H9 (cell line): ENCODE measurements at regions not wholly inside any gene's neighbourhood (a gene's known extent, or its start where the extent isn't known, plus 50 kb on each side); places are given as distances from the start of the nearest gene placed in this dataset.

Experiments
- DNase-seq: peaks from one replicate; pipeline ENCODE4 v3.0.0-alpha.2; 2017
- H2AFZ ChIP-seq: one replicate; pipeline ENCODE4 v1.6.1; 2013; ENCODE audit warnings: mild to moderate bottlenecking, low read length, control low read depth, moderate library complexity
- H2AK5ac ChIP-seq: 2 replicates; pipeline ENCODE4 v1.6.1; 2013; ENCODE audit warnings: low read length, control low read depth, mixed read lengths; ENCODE audit not compliant: insufficient read length
- H2BK120ac ChIP-seq: one replicate; pipeline ENCODE4 v1.6.1; 2013; ENCODE audit warnings: low read depth, mild to moderate bottlenecking, low read length, control low read depth, inconsistent platforms; ENCODE audit not compliant: poor library complexity, severe bottlenecking
- H2BK12ac ChIP-seq: 2 replicates; pipeline ENCODE4 v1.6.1; 2013; ENCODE audit warnings: low read length, control low read depth, mixed read lengths, low read depth; ENCODE audit not compliant: insufficient read length
- H2BK15ac ChIP-seq: 2 replicates; pipeline ENCODE4 v1.6.1; 2013; ENCODE audit warnings: low read depth, low read length, control low read depth
- H2BK20ac ChIP-seq: one replicate; pipeline ENCODE4 v1.6.1; 2013; ENCODE audit warnings: low read depth, mild to moderate bottlenecking, low read length, control low read depth, inconsistent platforms; ENCODE audit not compliant: poor library complexity, severe bottlenecking
- H2BK5ac ChIP-seq: 2 replicates; pipeline ENCODE4 v1.6.1; 2013; ENCODE audit warnings: low read length, control low read depth, mixed read lengths; ENCODE audit not compliant: insufficient read length
- H3K14ac ChIP-seq: 2 replicates; pipeline ENCODE4 v1.6.1; 2013; ENCODE audit warnings: low read length, control low read depth; ENCODE audit not compliant: insufficient read depth
- H3K18ac ChIP-seq: 2 replicates; pipeline ENCODE4 v1.6.1; 2013; ENCODE audit warnings: low read depth, mild to moderate bottlenecking, mixed read lengths, low read length, control low read depth; ENCODE audit not compliant: insufficient read length
- H3K23ac ChIP-seq: 2 replicates; pipeline ENCODE4 v1.6.1; 2013; ENCODE audit warnings: low read length, control low read depth, mixed read lengths, low read depth; ENCODE audit not compliant: insufficient read length
- H3K23me2 ChIP-seq: 2 replicates; pipeline ENCODE4 v1.6.1; 2013; ENCODE audit warnings: low read depth, mild to moderate bottlenecking, mixed read lengths, low read length, control low read depth; ENCODE audit not compliant: insufficient read length, poor library complexity, severe bottlenecking
- H3K27ac ChIP-seq: 2 replicates; pipeline ENCODE4 v1.5.1; 2013; ENCODE audit warnings: low read length, control low read depth, mixed read lengths, low read depth; ENCODE audit not compliant: insufficient read length
- H3K27me3 ChIP-seq: 2 replicates; pipeline ENCODE4 v1.6.1; 2013; ENCODE audit warnings: low read length, control low read depth, inconsistent platforms; ENCODE audit not compliant: insufficient read depth
- H3K4ac ChIP-seq: 2 replicates; pipeline ENCODE4 v1.6.1; 2013; ENCODE audit warnings: low read depth, mild to moderate bottlenecking, control low read depth, inconsistent platforms, low read length, moderate library complexity
- H3K4me1 ChIP-seq: 2 replicates; pipeline ENCODE4 v1.6.1; 2013; ENCODE audit warnings: low read length, control low read depth, inconsistent platforms; ENCODE audit not compliant: insufficient read depth
- H3K4me2 ChIP-seq: 2 replicates; pipeline ENCODE4 v1.6.1; 2013; ENCODE audit warnings: low read length, control low read depth, mixed read lengths; ENCODE audit not compliant: insufficient read length, insufficient read depth
- H3K56ac ChIP-seq: 2 replicates; pipeline ENCODE4 v1.6.1; 2013; ENCODE audit warnings: low read depth, mild to moderate bottlenecking, mixed read lengths, low read length, control low read depth; ENCODE audit not compliant: insufficient read length
- H3K79me1 ChIP-seq: 2 replicates; pipeline ENCODE4 v1.6.1; 2013; ENCODE audit warnings: low read depth, mild to moderate bottlenecking, moderate library complexity, low read length, control low read depth, inconsistent platforms; ENCODE audit not compliant: insufficient read depth, poor library complexity, severe bottlenecking
- H3K79me2 ChIP-seq: 2 replicates; pipeline ENCODE4 v1.6.1; 2013; ENCODE audit warnings: low read length, control low read depth, inconsistent platforms; ENCODE audit not compliant: insufficient read depth
- H3K9ac ChIP-seq: 2 replicates; pipeline ENCODE4 v1.6.1; 2013; ENCODE audit warnings: low read length, control low read depth, mixed read lengths; ENCODE audit not compliant: insufficient read length; ENCODE audit errors: extremely low read depth
- H3K9me3 ChIP-seq: one replicate; pipeline ENCODE4 v1.6.1; 2013; ENCODE audit warnings: low read depth, low read length, inconsistent platforms; ENCODE audit not compliant: control insufficient read depth
- H3T11ph ChIP-seq: one replicate; pipeline ENCODE4 v1.6.1; 2013; ENCODE audit warnings: mild to moderate bottlenecking, low read length, control low read depth, inconsistent platforms
- H4K20me1 ChIP-seq: one replicate; pipeline ENCODE4 v1.6.1; 2013; ENCODE audit not compliant: control insufficient read depth, insufficient read length, insufficient read depth
- H4K5ac ChIP-seq: 2 replicates; pipeline ENCODE4 v1.6.1; 2013; ENCODE audit warnings: low read depth, mild to moderate bottlenecking, mixed read lengths, low read length, control low read depth; ENCODE audit not compliant: insufficient read length
- H4K8ac ChIP-seq: replicated peaks from 2 replicates; pipeline ENCODE4 v1.6.1; 2013; ENCODE audit warnings: low read length, control low read depth, mixed read lengths, low read depth; ENCODE audit not compliant: insufficient read length
- H4K91ac ChIP-seq: 2 replicates; pipeline ENCODE4 v1.6.1; 2013; ENCODE audit warnings: low read depth, mild to moderate bottlenecking, moderate library complexity, mixed read lengths, low read length, control low read depth; ENCODE audit not compliant: insufficient read length
- H3K27ac Mint-ChIP-seq, 3 experiments: 2 replicates in 2 of 3; 3 replicates in 1 of 3; pipeline ENCODE4 v1.8.0; 2020 to 2021; ENCODE audit warnings: mixed read lengths in 3 of 3, mild to moderate bottlenecking in 1 of 3, moderate library complexity in 1 of 3
- H3K27me3 Mint-ChIP-seq: 2 replicates; pipeline ENCODE4 v1.8.0; 2021; ENCODE audit warnings: low read depth, mild to moderate bottlenecking, moderate library complexity, mixed read lengths
- H3K36me3 Mint-ChIP-seq, 3 experiments: 2 replicates in 2 of 3; 3 replicates in 1 of 3; pipeline ENCODE4 v1.8.0; 2020 to 2021; ENCODE audit warnings: low read depth in 3 of 3, mixed read lengths in 3 of 3; ENCODE audit not compliant: insufficient read depth in 1 of 3
- H3K4me1 Mint-ChIP-seq, 2 experiments: 2 replicates each; pipeline ENCODE4 v1.8.0; 2020; ENCODE audit warnings: mixed read lengths in 2 of 2
- H3K4me3 Mint-ChIP-seq, 2 experiments: 2 replicates in 1 of 2; 3 replicates in 1 of 2; pipeline ENCODE4 v1.8.0; 2020 to 2021; ENCODE audit warnings: mild to moderate bottlenecking in 2 of 2, mixed read lengths in 2 of 2, moderate library complexity in 1 of 2
- H3K9me3 Mint-ChIP-seq, 2 experiments: 2 replicates in 1 of 2; 3 replicates in 1 of 2; pipeline ENCODE4 v1.8.0; 2020; ENCODE audit warnings: mild to moderate bottlenecking in 2 of 2, mixed read lengths in 2 of 2, moderate library complexity in 1 of 2
- CTCF ChIP-seq: fragments of 200-600 bp; sonication (generic); conservative IDR thresholded peaks from 3 replicates; pipeline ENCODE4 v1.8.0; 2021; ENCODE audit warnings: antibody characterized with exemption, mild to moderate bottlenecking
- WGBS: extraction: QIAGEN DNeasy Blood & Tissue Kit; methylation state at CpG from one replicate; pipeline ENCODE4 v1.1.7; 2013; ENCODE audit warnings: missing lambda C conversion rate, low lambda C conversion rate, mixed read lengths; ENCODE audit not compliant: insufficient read length; ENCODE audit errors: extremely low coverage; 5-methylcytosine and 5-hydroxymethylcytosine counted together

DNA sequence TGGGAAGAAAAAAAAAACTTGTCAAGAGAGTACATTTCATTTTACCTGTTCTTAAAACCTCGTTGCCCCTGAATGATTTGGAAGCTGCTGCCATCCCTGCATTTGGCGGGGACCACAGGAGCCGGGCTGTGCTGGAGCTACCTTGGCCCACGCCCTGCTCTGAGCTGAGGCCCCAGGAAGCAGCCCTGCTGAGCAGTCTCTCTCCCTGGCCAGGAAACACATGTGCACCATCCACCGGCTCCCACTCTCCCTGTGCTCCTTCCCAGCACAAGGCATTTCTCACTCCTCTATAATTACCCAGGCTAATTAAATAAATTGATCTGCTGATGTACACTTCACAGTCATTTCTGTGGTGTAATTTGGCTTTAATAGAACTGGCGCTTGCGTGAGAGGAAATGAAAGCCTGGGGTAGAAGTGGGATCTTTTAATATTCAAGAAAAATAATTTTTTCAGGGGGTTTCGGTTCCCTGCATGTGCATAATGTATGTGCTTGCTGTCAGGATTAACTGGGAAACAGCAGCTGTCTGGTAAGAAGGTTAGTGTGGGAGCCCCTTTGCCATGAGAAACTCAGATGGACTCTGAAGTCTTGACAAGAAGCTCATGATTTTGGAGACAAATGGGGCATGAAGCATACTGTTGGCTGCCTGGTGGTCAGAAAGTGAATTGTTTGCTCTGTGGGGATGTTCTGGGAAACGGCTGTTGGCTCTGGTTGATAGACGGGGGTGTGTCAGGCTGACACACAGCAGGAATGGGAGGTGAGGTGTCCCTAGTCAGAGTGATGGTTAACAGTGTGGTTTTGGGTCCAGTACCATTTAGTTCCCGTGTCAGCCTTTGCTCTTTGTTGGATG, 252.3 kb upstream of the EEF2KMT start:
- H3K27ac Mint-ChIP-seq, result peak overlapping the region; percentile 1 to 56 (median 13); a peak in 3 of 7 replicates
- no CpG with 5 or more reads among the region's 11 CpGs for WGBS
- no peak overlapping the region for H2BK20ac ChIP-seq

More for the DNA sequence above, 252.3 kb upstream of the EEF2KMT start:
- Histone ChIP-seq H3K4ac (no peak overlapping the region), H3K27me3 (no peaks in the 10 kb centered on the region), H3K4me1 (no peaks in the 10 kb centered on the region; the same call in 1 of the 2 replicates), H3T11ph (no peak overlapping the region), H2BK120ac (no peak overlapping the region), H4K91ac (no peak overlapping the region), H2AFZ (no peak overlapping the region), H3K23ac (no peak overlapping the region), H3K23me2 (no peaks in the 10 kb centered on the region), H3K14ac (no peak overlapping the region), H2BK5ac (no peak overlapping the region), H2BK15ac (no peak overlapping the region), H3K18ac (no peak overlapping the region), H4K5ac (no peak overlapping the region), H4K20me1 (no peaks in the 10 kb centered on the region), H4K8ac (no peak overlapping the region), H2AK5ac (no peak overlapping the region), H3K27ac (no peak overlapping the region), H2BK12ac (no peak overlapping the region), H3K9ac (no peak overlapping the region), H3K9me3 (no peaks in the 10 kb centered on the region), H3K79me1 (no peaks in the 10 kb centered on the region), H3K56ac (no peak overlapping the region), H3K4me2 (no peak overlapping the region), H3K79me2 (no peaks in the 10 kb centered on the region)
- Mint-ChIP-seq H3K27me3 (peaks cover 4% of the 10 kb centered on the region), H3K36me3 (no peaks in the 10 kb centered on the region), H3K9me3 (no peaks in the 10 kb centered on the region), H3K4me3 (no peak overlapping the region), H3K4me1 (peaks cover 10 to 11% of the 10 kb centered on the region in 2 experiments; a peak in 3 of 4 replicates)
- peak; percentile 40 for DNase-seq
- TF ChIP-seq CTCF, result peak; percentile 54
